ENCODE measurements at regions not wholly inside any gene's neighbourhood (a gene's known extent, or its start where the extent isn't known, plus 50 kb on each side); places are given as distances from the start of the nearest gene placed in this dataset.

- H3K4me3 ChIP-seq (ENCODE audit: low read length): no peak overlapping the region
- no peak for DNase-seq (ENCODE audit: low read depth)
- TF ChIP-seq CTCF (conservative IDR thresholded peaks at IDR 0.05; ENCODE audit: low read depth, low read length): no peak
Observed at GRCh38 chr13:78829821-78830220, 170.9 kb upstream of the OBI1 start.

GRCh38 chr13:78827471-78827870, 168.5 kb upstream of the OBI1 start:
- H3K4me3 ChIP-seq (ENCODE audit: low read length): no peak overlapping the region
- no peak for DNase-seq (ENCODE audit: low read depth)
- TF ChIP-seq CTCF (conservative IDR thresholded peaks at IDR 0.05; ENCODE audit: low read depth, low read length): no peak

GRCh38 chr13:78826936-78827335, 168.0 kb upstream of the OBI1 start:
- H3K4me3 ChIP-seq (ENCODE audit: low read length): no peak overlapping the region
- TF ChIP-seq CTCF (conservative IDR thresholded peaks at IDR 0.05; ENCODE audit: low read depth, low read length): no peak
- no peak for DNase-seq (ENCODE audit: low read depth)

- no peak overlapping the region for H3K4me3 ChIP-seq (ENCODE audit: low read length)
- TF ChIP-seq CTCF (conservative IDR thresholded peaks at IDR 0.05; ENCODE audit: low read depth, low read length): no peak
- no peak for DNase-seq (ENCODE audit: low read depth)
Observed at GRCh38 chr13:78826312-78826711, 167.4 kb upstream of the OBI1 start.

GRCh38 chr13:78820541-78820940, 161.6 kb upstream of the OBI1 start:
- TF ChIP-seq CTCF (conservative IDR thresholded peaks at IDR 0.05; ENCODE audit: low read depth, low read length): no peak
- DNase-seq (ENCODE audit: low read depth): no peak
- H3K4me3 ChIP-seq (ENCODE audit: low read length): no peak overlapping the region

- no peak for TF ChIP-seq CTCF (conservative IDR thresholded peaks at IDR 0.05; ENCODE audit: low read depth, low read length)
- H3K4me3 ChIP-seq (ENCODE audit: low read length): no peak overlapping the region
- DNase-seq (ENCODE audit: low read depth): no peak
Observed at GRCh38 chr13:78816592-78816991, 157.6 kb upstream of the OBI1 start.

- no peak overlapping the region for H3K4me3 ChIP-seq (ENCODE audit: low read length)
- TF ChIP-seq CTCF (conservative IDR thresholded peaks at IDR 0.05; ENCODE audit: low read depth, low read length): no peak
- DNase-seq (ENCODE audit: low read depth): no peak
Observed at GRCh38 chr13:78816154-78816553, 157.2 kb upstream of the OBI1 start.

All from retinal pigment epithelial cell (primary cell).